ENCODE measurements at regions not wholly inside any gene's neighbourhood (a gene's known extent, or its start where the extent isn't known, plus 50 kb on each side); places are given as distances from the start of the nearest gene placed in this dataset.
A peak's percentile ranks its signal among the peaks of the same experiment; 100 is the strongest.

DNA sequence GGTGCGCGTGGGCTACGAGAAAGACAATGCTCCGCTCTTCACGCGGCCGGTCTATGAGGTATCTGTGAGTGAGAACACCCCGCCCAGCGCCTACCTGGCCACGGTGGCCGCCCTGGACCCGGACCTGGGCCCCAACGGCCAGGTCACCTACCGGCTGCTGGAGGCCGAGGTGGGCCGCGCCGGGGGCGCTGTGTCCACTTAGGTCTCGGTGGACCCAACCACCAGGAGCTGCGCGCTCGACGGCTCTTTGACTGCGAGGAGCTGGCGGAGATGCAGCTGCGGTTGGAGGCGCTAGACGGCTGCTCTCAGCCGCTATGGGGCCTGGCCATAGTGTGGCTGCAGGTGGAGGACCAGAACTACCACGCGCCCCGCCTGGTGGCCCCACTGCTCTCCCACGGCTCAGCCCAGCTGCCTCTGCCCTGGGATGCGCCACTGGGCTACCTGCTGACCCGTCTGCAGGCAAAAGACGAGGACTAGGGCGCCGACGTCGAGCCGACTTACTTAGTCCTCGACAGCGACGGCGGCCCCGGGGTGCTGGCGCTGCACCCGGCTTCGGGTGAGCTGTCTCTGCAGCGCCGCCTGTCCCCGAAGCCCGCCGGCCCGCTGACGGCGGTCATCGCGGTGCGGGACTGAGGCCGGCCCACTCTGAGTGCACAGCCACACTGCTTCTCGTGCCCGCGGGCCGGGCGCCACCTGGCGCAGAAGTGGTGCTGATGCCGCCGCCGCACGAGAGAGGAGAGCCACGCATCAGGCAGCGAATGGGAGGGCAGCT lies 173.0 kb downstream of the OLFM4 start:
- DNase-seq (ENCODE audit: low read depth), result peak; percentile 34

DNA sequence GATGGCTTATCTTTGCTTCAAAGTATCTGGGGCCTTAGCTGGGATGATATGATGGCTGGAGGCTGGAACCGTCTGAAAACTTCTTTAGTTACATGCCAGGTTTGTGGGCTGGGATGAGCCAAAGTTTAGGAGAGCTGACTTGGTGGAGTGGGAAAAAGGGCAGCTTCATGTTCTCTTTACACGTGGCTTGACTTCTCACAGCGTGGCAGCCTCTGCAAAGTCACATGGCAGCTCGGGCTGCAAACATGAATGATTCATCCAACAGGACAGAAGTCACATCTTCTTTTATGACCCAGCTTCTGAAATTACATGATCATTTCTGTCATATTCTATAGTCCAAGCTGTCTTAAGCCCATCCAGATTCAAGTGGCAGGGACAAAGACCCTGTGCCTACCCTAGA lies 176.0 kb downstream of the OLFM4 start:
- DNase-seq (ENCODE audit: low read depth), result no peak

DNA sequence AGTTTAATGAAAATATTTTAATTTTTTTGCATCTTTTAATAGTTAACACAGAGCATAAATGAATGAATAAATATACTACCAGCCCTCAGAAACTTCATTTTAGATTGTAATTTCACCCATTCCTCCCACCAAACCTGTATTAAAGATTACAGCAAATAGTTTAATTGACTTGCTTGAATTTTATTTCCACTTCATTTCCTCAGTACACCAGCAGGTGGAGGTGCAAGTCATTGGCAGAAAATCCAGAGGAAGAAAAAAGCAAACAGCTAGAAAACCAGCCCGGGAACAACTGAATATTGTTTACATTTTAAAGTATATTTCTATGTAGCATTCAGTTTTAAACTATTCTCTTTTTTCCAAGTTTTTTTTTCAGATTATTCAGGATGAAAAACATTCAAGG lies 177.8 kb downstream of the OLFM4 start:
- no peak for DNase-seq (ENCODE audit: low read depth)

DNA sequence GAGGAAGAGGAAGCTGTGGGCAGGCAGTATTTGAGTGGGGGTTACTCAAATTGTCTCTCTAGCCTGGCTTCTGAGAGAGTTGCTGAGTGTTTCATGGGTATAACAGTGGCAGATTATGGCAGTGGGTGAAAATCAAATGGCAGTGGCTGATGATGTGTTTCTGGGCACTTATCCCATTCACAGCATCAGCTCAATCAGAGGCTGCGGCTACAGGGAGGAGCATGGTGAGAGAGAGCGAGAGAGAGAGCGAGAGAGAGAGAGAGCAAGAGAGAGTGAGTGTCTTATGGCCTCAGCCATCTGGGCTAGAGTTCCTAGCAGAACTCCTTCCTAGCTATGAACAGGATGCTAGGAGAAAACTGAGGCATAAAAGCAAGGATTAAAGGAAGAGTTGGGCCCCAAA lies 178.9 kb downstream of the OLFM4 start:
- no peak for DNase-seq (ENCODE audit: low read depth)

DNA sequence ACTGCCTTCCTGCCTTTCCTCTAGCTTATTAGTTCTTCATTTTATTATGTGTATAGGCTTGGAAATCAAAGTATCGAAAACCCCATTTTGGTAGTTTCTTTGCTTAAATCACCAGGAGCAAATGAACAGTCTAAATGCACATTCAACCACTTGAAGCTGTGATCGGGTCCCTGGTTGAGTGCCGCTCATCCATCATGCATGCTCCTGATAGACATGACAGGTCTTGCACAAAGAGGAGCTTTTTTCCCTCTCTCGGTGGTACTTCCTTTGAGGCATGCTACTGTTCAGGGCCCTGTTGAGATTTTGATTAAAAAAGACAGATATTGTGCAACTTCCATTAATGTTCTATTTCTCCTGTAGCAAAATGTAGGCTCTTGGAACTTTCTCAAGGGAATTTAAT lies 185.8 kb downstream of the OLFM4 start:
- no peak for DNase-seq (ENCODE audit: low read depth)

DNA sequence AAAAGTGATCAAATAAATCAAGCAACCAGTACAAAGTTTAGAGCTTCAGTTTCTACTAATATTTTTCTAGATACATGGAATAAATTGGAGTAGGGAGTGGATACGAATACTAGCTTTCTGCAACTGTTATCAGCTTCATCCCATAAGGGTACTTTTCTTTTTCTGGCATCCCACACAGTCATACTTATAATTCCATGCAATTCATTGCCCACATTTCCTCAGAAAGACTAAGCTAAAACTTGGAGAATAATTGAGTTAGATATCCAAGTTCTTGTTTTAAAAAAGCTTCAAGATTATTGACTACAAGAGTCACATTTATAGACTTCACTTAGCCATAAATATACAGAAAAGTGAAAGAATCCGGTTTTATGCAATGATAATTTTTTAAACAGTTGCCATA lies 186.9 kb downstream of the OLFM4 start:
- no peak for DNase-seq (ENCODE audit: low read depth)

DNA sequence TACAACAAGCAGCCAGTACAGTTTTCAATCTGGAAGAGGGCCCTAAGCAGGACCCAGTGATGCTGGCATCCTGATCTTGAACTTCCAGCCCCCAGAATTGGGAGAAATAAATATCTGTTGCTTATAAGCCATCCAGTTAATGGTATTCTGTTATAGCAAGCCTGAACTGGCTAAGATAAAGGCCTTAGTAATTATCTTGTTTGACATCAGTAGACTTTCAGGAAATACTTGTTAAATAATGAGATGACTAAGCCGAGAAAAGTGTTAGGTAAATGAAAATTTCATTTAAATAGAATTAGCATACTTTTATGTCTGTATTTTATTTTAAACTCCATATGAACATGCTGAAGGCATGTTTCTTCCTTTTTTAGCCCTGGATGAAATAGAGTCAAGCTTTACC lies 188.2 kb downstream of the OLFM4 start:
- no peak for DNase-seq (ENCODE audit: low read depth)

DNA sequence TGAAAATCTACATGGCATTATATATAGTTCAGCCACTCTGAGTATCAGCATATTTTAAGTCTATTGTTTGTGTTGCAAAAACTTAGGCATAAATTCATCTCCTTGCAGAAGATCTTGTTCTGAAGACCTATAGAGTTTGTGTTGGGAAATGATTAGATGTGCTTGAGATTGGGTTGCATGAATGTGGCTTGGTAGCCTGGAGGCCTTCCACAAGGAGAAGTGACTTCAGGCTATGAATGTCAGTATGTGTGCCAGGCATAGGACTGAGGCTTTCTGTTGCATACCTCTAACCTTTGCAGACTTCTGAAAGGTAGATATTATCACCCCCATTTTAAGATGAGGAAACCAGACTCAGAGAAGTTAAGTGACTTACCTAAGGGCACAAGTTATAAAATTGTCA lies 188.6 kb downstream of the OLFM4 start:
- no peak for DNase-seq (ENCODE audit: low read depth)

DNA sequence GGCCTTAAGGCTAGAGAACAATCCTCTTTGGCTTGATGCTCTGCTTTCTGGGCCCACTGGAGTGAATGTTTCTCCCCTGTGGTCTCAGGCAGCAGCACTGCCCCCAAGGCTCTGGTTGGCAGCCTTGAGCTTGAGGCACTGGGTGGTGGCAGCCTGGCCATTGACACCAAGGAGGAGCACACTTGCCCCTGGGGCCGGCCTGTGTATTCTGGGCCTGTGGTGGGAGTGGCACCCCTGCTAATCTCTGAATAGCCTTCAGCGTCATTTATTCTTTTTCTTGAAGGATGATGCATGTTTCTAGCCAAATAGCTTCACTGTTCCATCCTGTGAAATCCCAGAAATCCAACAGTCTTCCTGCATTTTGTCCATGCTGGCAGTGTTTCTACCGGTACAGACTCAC lies 191.4 kb downstream of the OLFM4 start:
- DNase-seq (ENCODE audit: low read depth), result no peak

DNA sequence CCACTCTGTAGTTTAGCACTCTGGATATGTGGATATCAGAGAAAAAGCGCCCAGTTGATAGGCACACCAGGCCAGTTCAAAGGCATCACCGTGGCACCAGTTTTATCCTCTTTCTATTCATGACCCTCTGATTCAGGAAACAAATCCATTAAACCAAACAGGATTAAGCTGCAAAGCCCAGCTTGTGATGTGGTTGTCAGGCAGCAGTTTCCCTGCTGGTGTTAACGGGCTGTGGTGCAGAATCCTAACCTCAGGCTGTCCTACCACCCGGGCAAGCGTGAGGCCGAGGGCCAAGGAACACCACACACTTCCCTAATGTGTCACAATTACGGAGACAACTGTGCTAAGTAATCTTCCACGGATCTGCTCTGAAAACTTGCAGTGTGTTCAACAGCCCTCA lies 209.1 kb downstream of the OLFM4 start:
- DNase-seq (ENCODE audit: low read depth), result no peak

DNA sequence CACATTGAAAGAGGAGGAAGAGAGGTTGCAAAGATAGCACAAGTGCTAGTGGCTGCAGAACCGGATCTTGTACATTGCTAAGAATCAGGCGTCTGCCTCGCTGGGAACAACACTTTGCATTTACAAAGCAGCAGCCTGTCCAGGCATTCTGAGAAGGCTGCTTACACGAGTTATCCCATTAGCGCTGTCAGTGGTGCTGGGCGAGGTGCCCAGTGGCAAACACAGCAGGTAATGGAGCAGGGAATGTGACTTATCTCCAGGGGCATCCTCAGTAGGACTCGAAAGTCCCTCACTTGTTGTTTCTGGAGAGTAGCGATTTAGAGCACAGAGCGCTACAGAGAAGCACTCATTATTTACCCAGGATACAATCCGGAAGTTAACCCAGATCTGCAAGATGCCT lies 209.6 kb downstream of the OLFM4 start:
- DNase-seq (ENCODE audit: low read depth), result no peak

DNA sequence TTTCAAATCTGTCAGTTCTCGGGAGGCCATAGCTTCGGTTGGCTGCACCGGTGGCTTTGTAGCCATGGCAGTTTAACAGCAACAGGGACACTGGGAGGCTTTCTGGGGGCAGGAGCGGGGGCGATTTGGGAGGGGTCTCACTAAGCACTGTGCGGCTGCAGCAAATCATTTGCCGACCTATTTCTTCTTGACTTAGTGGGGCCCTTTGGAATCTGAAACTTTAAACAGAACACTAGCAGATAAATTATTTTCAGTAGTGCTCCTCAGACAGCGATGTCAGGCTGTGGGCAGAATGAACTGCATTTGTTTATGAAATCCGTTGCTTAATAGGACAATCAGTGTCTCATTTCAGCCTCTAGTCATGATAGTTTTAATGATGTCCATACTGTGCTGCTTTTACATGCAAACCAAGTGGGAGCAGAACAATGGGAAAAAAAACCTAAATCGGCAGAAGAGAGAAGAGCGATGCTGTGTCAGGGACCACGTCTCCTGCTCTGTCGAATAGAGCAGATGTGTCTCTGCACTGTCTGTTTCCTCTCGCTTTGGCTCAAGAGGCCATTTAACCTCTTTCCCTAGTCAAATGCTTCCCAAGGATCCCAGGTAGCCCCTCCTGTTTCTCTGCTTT lies 211.9 kb downstream of the OLFM4 start:
- no peak for DNase-seq (ENCODE audit: low read depth)

DNA sequence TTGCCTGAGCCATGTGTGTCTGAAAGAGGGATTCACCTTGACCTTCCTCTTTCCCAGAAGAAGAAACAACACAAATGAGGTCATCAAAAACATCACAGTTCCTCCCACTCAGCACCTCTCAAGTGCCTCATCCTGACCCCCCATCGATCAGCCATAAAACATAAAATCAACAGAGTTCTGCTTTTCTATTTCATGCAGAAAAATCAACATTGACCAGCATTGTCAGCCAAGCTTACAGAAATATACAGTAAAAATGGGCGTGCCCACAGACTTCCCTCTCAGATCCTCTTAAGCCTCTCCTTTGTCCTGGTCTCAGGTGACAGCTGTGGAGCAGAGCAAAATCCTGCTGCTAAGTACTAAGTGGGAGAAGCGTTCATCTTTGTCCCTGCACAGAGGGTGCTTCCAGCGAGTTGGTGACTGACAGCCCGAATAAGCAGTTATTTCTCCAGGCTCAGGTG lies 213.3 kb downstream of the OLFM4 start:
- no peak for DNase-seq (ENCODE audit: low read depth)

DNA sequence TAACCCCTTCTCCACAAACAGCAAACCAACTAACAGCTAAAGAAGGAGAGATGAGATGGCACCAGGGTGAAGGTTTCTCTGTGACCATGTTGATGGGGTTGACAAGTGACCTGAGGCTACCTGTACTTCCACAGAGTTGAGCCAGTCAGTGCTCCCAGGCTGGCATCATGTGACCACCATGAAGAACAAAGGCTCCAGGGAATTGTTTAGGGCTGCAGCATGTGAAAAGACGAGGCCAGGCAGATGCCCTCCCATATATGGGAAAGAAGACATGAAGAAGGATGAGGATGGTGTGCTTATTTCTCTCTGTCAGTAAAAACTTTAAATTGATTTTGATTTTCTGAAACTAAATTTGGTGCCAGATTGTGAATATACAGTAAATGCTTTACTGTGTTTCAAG lies 220.6 kb downstream of the OLFM4 start:
- DNase-seq (ENCODE audit: low read depth), result no peak

DNA sequence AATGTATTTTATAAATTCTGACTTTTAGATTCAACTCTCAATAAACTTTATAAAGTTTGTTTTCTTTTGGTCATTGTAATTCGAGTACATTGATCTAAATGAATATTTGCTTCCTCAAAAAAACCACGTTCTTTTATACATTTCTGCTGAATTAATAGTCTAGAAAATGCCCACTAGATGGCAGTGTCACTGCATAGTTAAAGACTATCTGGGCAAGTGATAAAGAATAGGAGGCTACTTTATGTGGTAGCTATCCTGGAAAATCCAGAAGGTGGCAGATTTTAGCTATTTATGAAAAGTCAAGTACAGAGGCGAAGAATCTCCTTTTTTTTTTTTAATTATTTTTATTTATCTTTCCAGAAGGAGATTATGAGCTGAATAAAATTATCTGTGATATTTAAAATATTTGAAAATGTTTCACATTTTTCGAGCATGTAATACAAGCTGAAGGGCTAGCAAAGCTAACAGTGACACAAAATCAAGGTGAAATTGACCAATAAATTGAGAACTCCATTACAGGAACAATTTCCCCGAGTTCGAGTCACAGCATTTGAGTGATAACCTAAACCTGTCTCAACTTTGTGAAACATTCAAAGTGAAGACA lies 221.8 kb downstream of the OLFM4 start:
- peak; percentile 29 for DNase-seq (ENCODE audit: low read depth)

DNA sequence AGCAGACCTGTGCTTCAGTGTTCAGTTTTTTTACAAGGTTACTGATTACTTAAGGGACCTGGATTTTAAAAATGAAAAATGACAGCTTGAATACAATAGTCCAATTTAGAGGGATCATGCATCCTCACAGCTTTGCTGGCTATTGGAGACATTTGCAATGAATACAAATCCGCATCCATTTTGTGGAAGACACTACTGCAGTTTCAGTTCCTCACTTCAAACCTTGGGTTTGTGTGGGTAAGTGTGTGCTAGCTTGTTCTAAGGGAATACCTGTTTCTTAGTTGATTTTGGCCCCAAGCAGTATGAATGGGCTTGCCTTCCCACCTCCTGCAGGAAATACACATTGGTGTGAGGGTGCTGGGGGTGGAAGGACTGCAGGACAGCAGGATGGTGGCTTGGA lies 222.4 kb downstream of the OLFM4 start:
- DNase-seq (ENCODE audit: low read depth), result no peak

DNA sequence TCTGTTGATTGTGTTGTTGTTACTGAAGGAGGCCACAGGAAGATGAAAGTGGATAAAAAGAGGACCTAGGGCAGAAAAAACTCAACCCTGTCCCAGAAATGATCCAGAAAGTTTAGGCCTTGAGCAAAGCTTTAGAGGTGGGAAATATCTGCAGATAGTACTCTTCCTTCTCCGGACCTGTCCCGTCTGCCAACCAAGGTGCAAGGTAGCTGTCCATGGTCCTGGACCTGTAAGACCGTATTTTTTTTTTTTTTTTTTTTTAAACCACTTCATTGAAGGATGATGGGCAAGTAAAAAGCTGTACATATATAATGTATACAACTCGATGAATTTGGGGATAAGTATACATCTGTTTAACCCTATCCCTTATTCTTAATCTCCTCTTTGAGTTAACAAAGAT lies 225.9 kb downstream of the OLFM4 start:
- no peak for DNase-seq (ENCODE audit: low read depth)

DNA sequence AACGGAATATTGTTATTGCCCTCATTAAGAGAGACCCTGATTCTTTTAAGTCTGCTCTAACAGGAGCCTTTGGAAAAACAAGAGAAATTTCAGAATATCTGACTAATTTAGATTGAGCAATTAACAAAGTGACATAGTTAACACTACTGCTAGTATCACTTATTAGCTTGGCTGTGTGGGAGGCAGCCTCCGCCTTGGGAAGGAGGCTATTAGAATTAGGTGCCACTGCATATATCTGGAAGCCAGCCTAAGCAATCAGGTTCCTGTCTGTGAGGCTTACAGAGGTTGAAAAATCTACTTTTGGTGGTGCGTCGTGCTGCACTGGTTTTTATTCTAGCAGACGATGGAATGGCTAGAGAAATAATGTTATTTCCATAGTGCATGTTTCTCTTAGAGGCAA lies 227.2 kb downstream of the OLFM4 start:
- no peak for DNase-seq (ENCODE audit: low read depth)

DNA sequence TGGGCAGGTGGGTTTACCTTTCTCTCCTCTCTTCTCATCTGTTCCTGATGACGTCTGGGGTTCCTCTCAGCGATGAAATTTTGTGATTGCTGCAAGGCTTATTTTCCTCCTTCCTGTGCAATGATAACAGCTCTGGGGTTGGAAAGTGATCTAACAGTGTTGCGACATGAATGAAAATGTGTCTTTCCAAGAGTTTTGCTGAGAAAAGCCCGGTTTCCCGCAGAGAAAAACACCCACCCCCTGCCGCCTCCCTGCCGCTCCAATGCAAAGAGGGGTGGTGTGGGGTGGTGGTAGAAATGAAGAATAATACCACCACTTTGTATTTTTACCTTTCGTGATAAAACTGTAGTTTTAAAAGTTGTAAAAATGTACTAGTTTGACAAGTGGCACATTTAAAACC lies 232.0 kb downstream of the OLFM4 start:
- DNase-seq (ENCODE audit: low read depth), result no peak

DNA sequence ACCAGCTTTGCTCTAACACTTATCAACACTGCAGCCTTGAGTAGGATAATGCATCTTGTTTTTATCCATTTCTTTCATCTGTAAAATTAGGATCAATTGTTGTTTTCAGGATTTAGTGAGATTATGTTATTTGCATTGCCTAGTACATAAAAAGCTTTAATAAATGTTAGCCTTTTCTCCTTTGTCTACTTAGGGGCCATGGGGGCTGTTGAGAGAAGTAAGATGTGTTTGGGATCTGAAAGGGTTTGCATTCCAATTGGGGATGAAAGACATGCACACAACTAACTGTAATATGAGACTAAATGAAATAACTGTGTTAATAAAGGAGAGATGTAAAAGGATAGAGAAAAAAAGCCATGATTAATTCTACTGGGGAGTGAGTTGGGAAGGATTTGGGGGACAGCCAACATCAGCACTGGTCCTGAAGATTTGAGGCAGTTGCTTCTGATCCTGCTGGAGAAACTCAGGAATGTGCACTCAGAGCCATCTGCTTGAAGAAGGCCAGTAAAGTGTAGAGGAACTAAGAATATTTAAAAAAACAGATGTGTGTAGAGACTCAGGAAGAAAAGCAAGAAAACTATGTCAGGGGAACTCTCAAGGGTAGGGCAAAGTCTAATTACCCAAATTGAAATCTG lies 236.3 kb downstream of the OLFM4 start:
- no peak for DNase-seq (ENCODE audit: low read depth)

DNA sequence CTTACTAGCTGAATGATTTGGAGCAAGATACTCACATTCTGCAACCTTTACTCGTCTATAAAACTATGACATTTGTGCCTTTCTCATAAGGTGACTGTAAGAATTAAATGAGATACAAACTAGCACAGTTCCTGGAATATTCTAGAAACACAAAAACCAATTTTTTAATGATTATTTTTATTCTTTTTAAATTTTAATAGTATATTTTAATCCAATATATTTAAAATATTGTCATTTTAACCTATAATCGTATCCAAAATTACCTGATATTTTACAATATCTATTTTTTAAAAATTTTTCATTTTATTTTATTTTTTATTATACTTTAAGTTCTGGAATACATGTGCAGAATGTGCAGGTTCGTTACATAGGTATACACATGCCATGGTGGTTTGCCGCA lies 238.1 kb downstream of the OLFM4 start:
- DNase-seq (ENCODE audit: low read depth), result no peak

DNA sequence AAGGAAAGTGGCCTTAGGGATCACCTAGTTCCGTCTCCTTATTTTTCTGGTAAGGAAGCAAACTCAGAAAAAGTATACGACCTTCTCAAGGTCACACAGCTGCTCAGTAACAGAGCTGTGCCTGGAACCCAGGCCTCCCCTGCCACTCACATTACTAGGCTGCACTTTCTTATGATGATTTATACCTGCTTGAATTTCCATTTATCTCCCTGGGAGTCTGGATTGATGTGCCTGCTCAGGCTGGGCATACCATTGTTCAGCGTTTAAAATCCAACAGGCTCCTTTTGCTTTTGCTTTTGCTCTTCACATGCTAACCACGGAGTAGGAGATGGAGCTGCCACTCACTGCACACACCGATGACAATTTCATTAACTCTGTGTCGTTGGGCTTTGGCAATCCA lies 241.0 kb downstream of the OLFM4 start:
- no peak for DNase-seq (ENCODE audit: low read depth)

DNA sequence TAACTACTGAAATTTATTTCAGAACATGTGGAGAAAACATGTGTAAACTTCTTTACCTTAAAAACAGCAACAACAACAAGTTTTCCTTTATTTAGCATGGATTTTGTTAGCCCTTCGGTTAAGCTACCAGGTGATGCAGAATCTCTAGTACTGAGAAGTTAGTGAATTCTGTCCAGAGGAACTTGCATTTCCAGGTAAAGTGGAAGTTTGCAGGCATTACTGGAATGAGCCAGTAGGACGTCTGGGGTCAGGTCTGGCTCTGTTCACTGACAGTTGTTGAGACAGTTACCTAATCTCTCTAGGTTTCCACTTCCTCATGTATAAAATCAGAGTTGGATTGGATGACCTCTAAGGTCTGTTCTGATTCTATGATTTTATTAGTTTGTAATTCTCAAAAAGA lies 244.3 kb downstream of the OLFM4 start:
- DNase-seq (ENCODE audit: low read depth), result no peak

Data from Daoy (cell line).